T-cell (primary cell): ENCODE measurements at regions not wholly inside any gene's neighbourhood (a gene's known extent, or its start where the extent isn't known, plus 50 kb on each side); places are given as distances from the start of the nearest gene placed in this dataset.

Experiments used
- ATAC-seq, 4 experiments: fragments of 200-7000 bp in 3 of 4; fragments of 150-1000 bp in 1 of 4; cut with Tn5 transposase; replicated peaks in 1 of 4; 1 replicate in 3 of 4; 2 replicates in 1 of 4; pipeline ENCODE4 v1.10.0; 2021; ENCODE audit warnings: moderate library complexity in 3 of 4, mild to moderate bottlenecking in 2 of 4, moderate number of reproducible peaks in 1 of 4
- CTCF ChIA-PET, 2 donors: fragments of 300-600 bp; sonication (Branson Sonifier 250); formaldehyde crosslinking; loops; one replicate each; lab custom pipeline; 2022; ENCODE audit warnings: antibody characterized with exemption in 2 of 2; lab: Charles Lee
- POLR2A ChIA-PET, 2 donors: fragments of 300-600 bp; sonication (Branson Sonifier 250); formaldehyde crosslinking; loops; one replicate each; lab custom pipeline; 2022; ENCODE audit warnings: antibody characterized with exemption in 2 of 2; lab: Charles Lee
- DNase-seq, 35 experiments: peaks; one replicate each; pipeline versions ENCODE4 v3.0.0 to v3.0.0-alpha.2; 2013 to 2023
- H3K27ac ChIP-seq: one replicate; pipeline ENCODE4 v1.5.1; 2013; ENCODE audit warnings: low read length
- H3K27me3 ChIP-seq, 2 experiments: replicated peaks in 1 of 2; 1 replicate in 1 of 2; 2 replicates in 1 of 2; pipeline versions ENCODE4 v1.6.1 to v1.7.0; 2013; ENCODE audit warnings: low read length in 1 of 2, mixed read lengths in 1 of 2; ENCODE audit not compliant: control insufficient read depth in 2 of 2, insufficient read depth in 2 of 2; ENCODE audit errors: extremely low read depth in 1 of 2
- H3K36me3 ChIP-seq, 2 donors: 1 replicate in 1 of 2; 2 replicates in 1 of 2; pipeline versions ENCODE4 v1.6.1 to v1.7.0; 2013; ENCODE audit warnings: low read length in 1 of 2; ENCODE audit not compliant: control insufficient read depth in 2 of 2, insufficient read depth in 1 of 2; ENCODE audit errors: extremely low read depth in 1 of 2
- H3K4me1 ChIP-seq, 2 experiments: 1 replicate in 1 of 2; 2 replicates in 1 of 2; pipeline versions ENCODE4 v1.6.1 to v1.7.0; 2013; ENCODE audit warnings: low read length in 2 of 2, mixed read lengths in 1 of 2; ENCODE audit not compliant: insufficient read depth in 2 of 2, control insufficient read depth in 1 of 2; ENCODE audit errors: extremely low read depth in 1 of 2
- H3K4me3 ChIP-seq, 2 donors: 1 replicate in 1 of 2; 2 replicates in 1 of 2; pipeline versions ENCODE4 v1.5.1 to v1.7.0; 2013; ENCODE audit warnings: mild to moderate bottlenecking in 2 of 2, low read length in 1 of 2, moderate library complexity in 1 of 2; ENCODE audit not compliant: control insufficient read depth in 1 of 2; ENCODE audit errors: extremely low read depth in 1 of 2
- H3K9me3 ChIP-seq: 2 replicates; pipeline ENCODE4 v1.7.0; 2013
- H3K27ac Mint-ChIP-seq, 2 donors: one replicate each; pipeline ENCODE4 v1.8.0; 2020 to 2021; ENCODE audit warnings: mild to moderate bottlenecking in 2 of 2, mixed read lengths in 2 of 2
- H3K27me3 Mint-ChIP-seq, 2 donors: one replicate each; pipeline ENCODE4 v1.8.0; 2021 to 2022; ENCODE audit warnings: mixed read lengths in 2 of 2
- H3K36me3 Mint-ChIP-seq: one replicate; pipeline ENCODE4 v1.8.0; 2021; ENCODE audit warnings: mixed read lengths
- H3K4me1 Mint-ChIP-seq, 3 donors: one replicate each; pipeline ENCODE4 v1.8.0; 2020 to 2022; ENCODE audit warnings: mixed read lengths in 3 of 3, mild to moderate bottlenecking in 1 of 3
- H3K4me3 Mint-ChIP-seq, 3 donors: one replicate each; pipeline ENCODE4 v1.8.0; 2020 to 2022; ENCODE audit warnings: mild to moderate bottlenecking in 3 of 3, mixed read lengths in 3 of 3, moderate library complexity in 3 of 3
- H3K9me3 Mint-ChIP-seq, 3 donors: one replicate each; pipeline ENCODE4 v1.8.0; 2020 to 2022; ENCODE audit warnings: mixed read lengths in 3 of 3
- WGBS: methylation state at CpG from one replicate; pipeline ENCODE4 v1.1.5; 2013; ENCODE audit warnings: missing lambda C conversion rate; ENCODE audit not compliant: insufficient coverage; 5-methylcytosine and 5-hydroxymethylcytosine counted together

GRCh38 chr11:104783241-104783640 is 115.0 kb downstream of the CASP12 start:
- Histone ChIP-seq H3K9me3 (no peaks in the 10 kb centered on the region), H3K27me3 (no peaks in the 10 kb centered on the region), H3K27ac (no peak overlapping the region), H3K4me3 (no peak overlapping the region), H3K4me1 (peaks cover 0 to 6% of the 10 kb centered on the region in 2 experiments), H3K36me3 (no peaks in the 10 kb centered on the region)
- ATAC-seq, result no peak
- no peak for DNase-seq
- ChIA-PET CTCF (interaction anchor here in 1 of 2 donors (0.6 kb wide), 2 partner anchors 181 to 1180 kb away, joined by 3 to 4 read pairs; no protein-coding TSS in a partner anchor), POLR2A (interaction anchor here in 1 of 2 donors (0.6 kb wide), 1 partner anchor 16 kb away, joined by 4 read pairs; no protein-coding TSS in a partner anchor)
- Mint-ChIP-seq H3K36me3 (no peaks in the 10 kb centered on the region), H3K4me1 (peaks cover 4 to 10% (median 5%) of the 10 kb centered on the region in 3 donors), H3K27me3 (no peaks in the 10 kb centered on the region), H3K4me3 (no peak overlapping the region), H3K27ac (no peak overlapping the region), H3K9me3 (no peaks in the 10 kb centered on the region)
- no CpG with 5 or more reads among the region's 2 CpGs for WGBS

- no peaks in the 10 kb centered on the region for H3K36me3 ChIP-seq
- no peak for DNase-seq
- POLR2A ChIA-PET, result no interaction called here
- Mint-ChIP-seq H3K4me3 (no peak overlapping the region), H3K4me1 (peaks cover 4 to 10% (median 6%) of the 10 kb centered on the region in 3 donors), H3K9me3 (no peaks in the 10 kb centered on the region), H3K27me3 (no peaks in the 10 kb centered on the region), H3K27ac (no peak overlapping the region), H3K36me3 (no peaks in the 10 kb centered on the region)
- H3K9me3 ChIP-seq, result no peaks in the 10 kb centered on the region
- WGBS, result 100% methylated on average over 1 of the region's 1 CpG
- no peak overlapping the region for H3K4me3 ChIP-seq
- ATAC-seq, result no peak
- H3K4me1 ChIP-seq, result peaks cover 0 to 6% of the 10 kb centered on the region in 2 experiments
- CTCF ChIA-PET, result no interaction called here
- H3K27ac ChIP-seq, result no peak overlapping the region
- no peaks in the 10 kb centered on the region for H3K27me3 ChIP-seq
These were observed 115.9 kb downstream of the CASP12 start for GRCh38 chr11:104782377-104782754.

GRCh38 chr11:104781719-104782376 is 116.4 kb downstream of the CASP12 start:
- peaks cover 4 to 10% (median 9%) of the 10 kb centered on the region in 3 donors for H3K4me1 Mint-ChIP-seq

GRCh38 chr11:104781037-104781436 is 117.2 kb downstream of the CASP12 start:
- Mint-ChIP-seq H3K36me3 (no peaks in the 10 kb centered on the region), H3K4me3 (no peak overlapping the region), H3K4me1 (peaks cover 4 to 10% (median 9%) of the 10 kb centered on the region in 3 donors), H3K27me3 (no peaks in the 10 kb centered on the region), H3K27ac (no peak overlapping the region), H3K9me3 (peaks cover 0 to 1% (median 0%) of the 10 kb centered on the region in 3 donors)
- H3K4me3 ChIP-seq, result no peak overlapping the region
- H3K36me3 ChIP-seq, result no peaks in the 10 kb centered on the region
- POLR2A ChIA-PET, result interaction anchor here in 1 of 2 donors (0.6 kb wide), 1 partner anchor 109 kb away, joined by 3 read pairs; no protein-coding TSS in a partner anchor
- no peak for ATAC-seq
- H3K27ac ChIP-seq, result no peak overlapping the region
- CTCF ChIA-PET, result no interaction called here
- no CpG with 5 or more reads among the region's 1 CpG for WGBS
- H3K27me3 ChIP-seq, result no peaks in the 10 kb centered on the region
- no peak for DNase-seq
- H3K4me1 ChIP-seq, result peaks cover 0 to 6% of the 10 kb centered on the region in 2 experiments
- H3K9me3 ChIP-seq, result no peaks in the 10 kb centered on the region

More at GRCh38 chr11:104781719-104782376, 116.4 kb downstream of the CASP12 start:
- DNase-seq (no peak), ATAC-seq (no peak)
- Histone ChIP-seq H3K27me3 (no peaks in the 10 kb centered on the region), H3K27ac (no peak overlapping the region), H3K36me3 (no peaks in the 10 kb centered on the region), H3K9me3 (no peaks in the 10 kb centered on the region), H3K4me3 (no peak overlapping the region), H3K4me1 (peaks cover 0 to 6% of the 10 kb centered on the region in 2 experiments)
- H3K9me3 Mint-ChIP-seq, result no peaks in the 10 kb centered on the region
- ChIA-PET CTCF (no interaction called here), POLR2A (no interaction called here)
- H3K27me3 Mint-ChIP-seq, result no peaks in the 10 kb centered on the region
- H3K4me3 Mint-ChIP-seq, result no peak overlapping the region
- H3K27ac Mint-ChIP-seq, result no peak overlapping the region
- 100% methylated on average over 1 of the region's 4 CpGs for WGBS
- H3K36me3 Mint-ChIP-seq, result no peaks in the 10 kb centered on the region

- Mint-ChIP-seq H3K9me3 (peaks cover 0 to 4% (median 0%) of the 10 kb centered on the region in 3 donors), H3K27me3 (no peaks in the 10 kb centered on the region), H3K4me1 (peaks cover 15 to 24% (median 16%) of the 10 kb centered on the region in 3 donors), H3K27ac (no peak overlapping the region), H3K4me3 (no peak overlapping the region), H3K36me3 (no peaks in the 10 kb centered on the region)
- no peak overlapping the region for H3K27ac ChIP-seq
- peaks cover 0 to 12% of the 10 kb centered on the region in 2 experiments for H3K4me1 ChIP-seq
- POLR2A ChIA-PET, result no interaction called here
- no peaks in the 10 kb centered on the region for H3K9me3 ChIP-seq
- H3K27me3 ChIP-seq, result no peaks in the 10 kb centered on the region
- ATAC-seq, result no peak
- CTCF ChIA-PET, result interaction anchor here in 1 of 2 donors (0.6 kb wide), 1 partner anchor 17 kb away, joined by 3 read pairs; no protein-coding TSS in a partner anchor
- H3K36me3 ChIP-seq, result no peaks in the 10 kb centered on the region
- no peak for DNase-seq
- 100% methylated on average over 1 of the region's 3 CpGs for WGBS
- H3K4me3 ChIP-seq, result no peak overlapping the region
These were observed 121.6 kb downstream of the CASP12 start for GRCh38 chr11:104776501-104777170.

- no CpG with 5 or more reads among the region's 2 CpGs for WGBS
- Histone ChIP-seq H3K27ac (no peak overlapping the region), H3K9me3 (no peaks in the 10 kb centered on the region), H3K27me3 (no peaks in the 10 kb centered on the region), H3K36me3 (no peaks in the 10 kb centered on the region), H3K4me3 (no peak overlapping the region), H3K4me1 (peaks cover 0 to 12% of the 10 kb centered on the region in 2 experiments)
- Mint-ChIP-seq H3K4me3 (no peak overlapping the region), H3K36me3 (no peaks in the 10 kb centered on the region), H3K27ac (no peak overlapping the region), H3K27me3 (no peaks in the 10 kb centered on the region), H3K9me3 (peaks cover 0 to 4% (median 0%) of the 10 kb centered on the region in 3 donors), H3K4me1 (peaks cover 15 to 27% (median 20%) of the 10 kb centered on the region in 3 donors)
- DNase-seq (no peak), ATAC-seq (no peak)
- ChIA-PET CTCF (no interaction called here), POLR2A (no interaction called here)
These were observed 123.7 kb downstream of the CASP12 start for GRCh38 chr11:104774578-104774977.
